K562 (cell line): ENCODE measurements at regions not wholly inside any gene's neighbourhood (a gene's known extent, or its start where the extent isn't known, plus 50 kb on each side); places are given as distances from the start of the nearest gene placed in this dataset.

ENCODE experiments used
- BCOR ChIP-seq: fragments of 450-650 bp; IDR thresholded peaks from 2 replicates; pipeline ENCODE4 v1.6.1; 2016
- CHD2 ChIP-seq: IDR thresholded peaks from 2 replicates; pipeline ENCODE4 v1.6.1; 2011; ENCODE audit warnings: low read depth, low read length
- FOXJ3 ChIP-seq: sonication (generic); formaldehyde crosslinking; IDR thresholded peaks from 2 replicates; pipeline ENCODE4 v1.4.0; 2020; ENCODE audit warnings: mild to moderate bottlenecking, missing genetic modification reagents
- HNRNPL ChIP-seq: fragments of 200-400 bp; formaldehyde crosslinking; IDR thresholded peaks from 2 replicates; pipeline ENCODE4 v1.6.1; 2017; ENCODE audit warnings: low read depth, mild to moderate bottlenecking, low read length
- KDM2B ChIP-seq: fragments of 250-450 bp; sonication (Bioruptor Pico); IDR thresholded peaks from 2 replicates; pipeline ENCODE4 v1.8.0; 2021; ENCODE audit warnings: mild to moderate bottlenecking, moderate library complexity
- MYC ChIP-seq, 2 experiments: fragments of 250-450 bp in 1 of 2; sonication (Bioruptor Pico) in 1 of 2; IDR thresholded peaks; 2 replicates each; pipeline versions ENCODE4 v1.5.1 to v1.6.1; 2012 to 2021; ENCODE audit warnings: low read depth in 2 of 2, borderline replicate concordance in 1 of 2, improper control_type of control experiment in 1 of 2, low read length in 1 of 2, mild to moderate bottlenecking in 1 of 2, moderate library complexity in 1 of 2
- NUFIP1 ChIP-seq: fragments of 450-650 bp; IDR thresholded peaks from 2 replicates; pipeline ENCODE4 v1.6.1; 2018; ENCODE audit not compliant: partially characterized antibody
- PHB2 ChIP-seq: fragments of 450-650 bp; IDR thresholded peaks from 2 replicates; pipeline ENCODE4 v1.6.1; 2017; ENCODE audit warnings: low read depth
- POLR2A ChIP-seq: fragments of 450-650 bp; conservative IDR thresholded peaks from 2 replicates; pipeline ENCODE4 v1.6.1; 2016
- RFX5 ChIP-seq: IDR thresholded peaks from 2 replicates; pipeline ENCODE4 v1.6.1; 2011; ENCODE audit warnings: low read depth, mild to moderate bottlenecking, improper control_type of control experiment, low read length
- SNIP1 ChIP-seq: fragments of 450-650 bp; IDR thresholded peaks from 2 replicates; pipeline ENCODE4 v1.7.1; 2017; ENCODE audit warnings: low read depth, mild to moderate bottlenecking
- SPI1 ChIP-seq: IDR thresholded peaks from 2 replicates; pipeline ENCODE4 v1.6.1; 2011; ENCODE audit warnings: low read depth, low read length, control low read depth, borderline replicate concordance
- TAF15 ChIP-seq: fragments of 200-400 bp; formaldehyde crosslinking; IDR thresholded peaks from 2 replicates; pipeline ENCODE4 v1.6.1; 2017; ENCODE audit warnings: mild to moderate bottlenecking, low read depth, low read length, moderate library complexity
- TGIF2 ChIP-seq: sonication (generic); formaldehyde crosslinking; IDR thresholded peaks from 2 replicates; pipeline ENCODE4 v1.8.1; 2022; ENCODE audit warnings: mild to moderate bottlenecking, missing genetic modification reagents, moderate library complexity
- THAP12 ChIP-seq: fragments of 250-450 bp; sonication (Bioruptor Pico); IDR thresholded peaks from 2 replicates; pipeline ENCODE4 v1.9.0; 2021; ENCODE audit warnings: mild to moderate bottlenecking, inconsistent platforms
- ZBTB9 ChIP-seq: fragments of 450-650 bp; formaldehyde crosslinking; IDR thresholded peaks from 2 replicates; pipeline ENCODE4 v1.4.0; 2020; ENCODE audit warnings: mild to moderate bottlenecking, moderate library complexity
- ZFP1 ChIP-seq: fragments of 450-650 bp; formaldehyde crosslinking; IDR thresholded peaks from 2 replicates; pipeline ENCODE4 v1.4.0; 2020; ENCODE audit warnings: mild to moderate bottlenecking, mixed read lengths
- ZNF407 ChIP-seq: fragments of 450-650 bp; IDR thresholded peaks from 2 replicates; pipeline ENCODE4 v1.6.1; 2016; ENCODE audit warnings: low read depth
- ZNF77 ChIP-seq: fragments of 250-450 bp; sonication (Bioruptor Pico); IDR thresholded peaks from 2 replicates; pipeline ENCODE4 v1.5.0; 2020

- TF ChIP-seq FOXJ3 (CRISPR knock-in tag) (no peak), POLR2A (no peak), MYC (IDR thresholded peaks at IDR 0.05; ENCODE audit: low read depth, low read length) (no peak), MYC (CRISPR knock-in tag; IDR thresholded peaks at IDR 0.05; ENCODE audit: borderline replicate concordance, low read depth) (no peak), ZBTB9 (CRISPR knock-in tag) (no peak), KDM2B (CRISPR knock-in tag) (no peak), TAF15 (no peak), HNRNPL (no peak), SPI1 (no peak), PHB2 (no peak), ZNF77 (no peak), ZNF407 (no peak), TGIF2 (CRISPR knock-in tag) (0 out of 2 replicates have a peak, but pooled peaks have one; percentile 50), CHD2 (no peak), NUFIP1 (no peak), THAP12 (CRISPR knock-in tag) (no peak), RFX5 (no peak), ZFP1 (CRISPR knock-in tag) (0 out of 2 replicates have a peak, but pooled peaks have one; percentile 48), BCOR (no peak), SNIP1 (no peak)
Measured at GRCh38 chr22:22079404-22080148, 97.0 kb upstream of the TOP3B start (continued).
